ENCODE measurements at regions not wholly inside any gene's neighbourhood (a gene's known extent, or its start where the extent isn't known, plus 50 kb on each side); places are given as distances from the start of the nearest gene placed in this dataset.
"Not testable (repeated sequence)": the region's sequence is repeated elsewhere in the genome, so short reads cannot be mapped to it uniquely, and the experiment has no call there.

GRCh38 chr10:77737608-77738007 lies 100.0 kb upstream of the KCNMA1 start (continued):
- no peak for TF ChIP-seq CBX3 (IDR thresholded peaks at IDR 0.05; ENCODE audit: low read depth)

GRCh38 chr10:77735136-77735535 lies 97.5 kb upstream of the KCNMA1 start:
- CTCF ChIA-PET; ATAC-seq; H3K4me1 ChIP-seq (ENCODE audit: control insufficient read depth in 1 of 2, insufficient read depth in 2 of 2, low read length in 2 of 2); H3K27ac ChIP-seq (ENCODE audit: low read depth, low read length); BruUV-seq (replicated peaks); H2AFZ ChIP-seq (ENCODE audit: low read depth, low read length, poor library complexity, severe bottlenecking); H3K9ac ChIP-seq (ENCODE audit: low read length); H3K9me2 ChIP-seq (ENCODE audit: insufficient read depth); H3K4me3 ChIP-seq (replicated peaks in 1 of 2; ENCODE audit: low read depth in 1 of 2, low read length in 2 of 2); intact Hi-C loops (cut with micrococcal nuclease); H4K20me1 ChIP-seq (ENCODE audit: insufficient read depth); POLR2A ChIA-PET; H3K9me3 ChIP-seq (ENCODE audit: control insufficient read depth in 1 of 2, insufficient read depth in 1 of 2, low read depth in 1 of 2, low read length in 2 of 2); RAD21 ChIA-PET (ENCODE audit: low non-redundant PET in 1 of 2, low total read pairs in 2 of 2, uncharacterized antibody in 2 of 2, unreplicated experiment in 2 of 2); H3K36me3 ChIP-seq (ENCODE audit: control insufficient read depth in 1 of 2, insufficient read depth in 2 of 2, low read length in 2 of 2); H3K27me3 ChIP-seq (ENCODE audit: insufficient read depth, low read length); H3K4me2 ChIP-seq (ENCODE audit: low read length); H3K79me2 ChIP-seq (ENCODE audit: insufficient read depth, low read length); DNase-seq (ENCODE audit: low read depth, low spot score): not testable (repeated sequence)

GRCh38 chr10:77732213-77733003 lies 94.8 kb upstream of the KCNMA1 start:
- Histone ChIP-seq H4K20me1 (ENCODE audit: insufficient read depth) (no peaks in the 10 kb centered on the region), H3K79me2 (ENCODE audit: insufficient read depth, low read length) (no peaks in the 10 kb centered on the region), H3K36me3 (ENCODE audit: control insufficient read depth in 1 of 2, insufficient read depth in 2 of 2, low read length in 2 of 2) (no peaks in the 10 kb centered on the region), H3K27ac (ENCODE audit: low read depth, low read length) (no peak overlapping the region), H3K4me3 (replicated peaks in 1 of 2; ENCODE audit: low read depth in 1 of 2, low read length in 2 of 2) (no peak overlapping the region), H3K27me3 (ENCODE audit: insufficient read depth, low read length) (no peaks in the 10 kb centered on the region), H3K4me1 (ENCODE audit: control insufficient read depth in 1 of 2, insufficient read depth in 2 of 2, low read length in 2 of 2) (peaks cover 0 to under 1% of the 10 kb centered on the region in 2 experiments; a peak in 1 of 4 replicates), H3K9me2 (ENCODE audit: insufficient read depth) (no peaks in the 10 kb centered on the region), H3K9me3 (ENCODE audit: control insufficient read depth in 1 of 2, insufficient read depth in 1 of 2, low read depth in 1 of 2, low read length in 2 of 2) (no peaks in the 10 kb centered on the region), H2AFZ (ENCODE audit: low read depth, low read length, poor library complexity, severe bottlenecking) (no peak overlapping the region), H3K9ac (ENCODE audit: low read length) (no peak overlapping the region), H3K4me2 (ENCODE audit: low read length) (no peak overlapping the region)
- ChIA-PET CTCF (no interaction called here), POLR2A (no interaction called here), RAD21 (ENCODE audit: low non-redundant PET in 1 of 2, low total read pairs in 2 of 2, uncharacterized antibody in 2 of 2, unreplicated experiment in 2 of 2) (no interaction called here)
- DNase-seq (ENCODE audit: low read depth, low spot score) (no peak), ATAC-seq (no peak)
- TF ChIP-seq RAD21 (IDR thresholded peaks at IDR 0.05; ENCODE audit: low read depth) (no peak), ZBTB33 (IDR thresholded peaks at IDR 0.05; ENCODE audit: extremely low read depth, insufficient replicate concordance, low read length) (no peak), CEBPB (IDR thresholded peaks at IDR 0.05; ENCODE audit: low read depth) (no peak), EZH2 (IDR thresholded peaks at IDR 0.05) (no peak), EZH2phosphoT487 (IDR thresholded peaks at IDR 0.05; ENCODE audit: borderline replicate concordance) (no peak), ATF3 (IDR thresholded peaks at IDR 0.05) (no peak), SIN3A (IDR thresholded peaks at IDR 0.05; ENCODE audit: low read depth) (no peak)
- intact Hi-C loops (cut with micrococcal nuclease): no loop called here
- no TSS peak for BruUV-seq (replicated peaks)
